HepG2 (cell line): ENCODE measurements at regions not wholly inside any gene's neighbourhood (a gene's known extent, or its start where the extent isn't known, plus 50 kb on each side); places are given as distances from the start of the nearest gene placed in this dataset.

Source experiments
- BRCA1 ChIP-seq: sonication (generic); formaldehyde crosslinking; IDR thresholded peaks from 2 replicates; pipeline ENCODE4 v1.4.0; 2020; ENCODE audit warnings: missing genetic modification reagents
- CTCF ChIP-seq: sonication (generic); formaldehyde crosslinking; IDR thresholded peaks from 2 replicates; pipeline ENCODE4 v1.5.0; 2020; ENCODE audit warnings: mild to moderate bottlenecking, missing genetic modification reagents, moderate library complexity
- DMAP1 ChIP-seq: IDR thresholded peaks from 2 replicates; pipeline ENCODE4 v1.6.1; 2016
- HNRNPLL ChIP-seq: fragments of 200-400 bp; formaldehyde crosslinking; IDR thresholded peaks from 2 replicates; pipeline ENCODE4 v1.6.1; 2017; ENCODE audit warnings: mild to moderate bottlenecking, low read depth, low read length; ENCODE audit not compliant: poor library complexity, severe bottlenecking
- KLF16 ChIP-seq, 2 experiments: sonication (generic) in 1 of 2; formaldehyde crosslinking in 1 of 2; IDR thresholded peaks; 2 replicates each; pipeline versions ENCODE4 v1.6.1 to v1.8.0; 2016 to 2023; ENCODE audit warnings: missing genetic modification reagents in 2 of 2, missing compliant biosample characterization in 1 of 2
- MLLT10 ChIP-seq: sonication (generic); formaldehyde crosslinking; IDR thresholded peaks from 2 replicates; pipeline ENCODE4 v1.4.0; 2020; ENCODE audit warnings: missing genetic modification reagents
- POLR2A ChIP-seq, 2 experiments: IDR thresholded peaks; 2 replicates each; pipeline ENCODE4 v1.6.1; 2011; ENCODE audit warnings: low read depth in 2 of 2, low read length in 2 of 2, mild to moderate bottlenecking in 1 of 2, moderate library complexity in 1 of 2; ENCODE audit not compliant: insufficient read depth in 1 of 2
- RAD51 ChIP-seq: fragments of 450-650 bp; IDR thresholded peaks from 2 replicates; pipeline ENCODE4 v1.6.1; 2016; ENCODE audit warnings: borderline replicate concordance
- TRIM22 ChIP-seq: fragments of 450-650 bp; IDR thresholded peaks from 2 replicates; pipeline ENCODE4 v1.6.1; 2017
- ZBTB44 ChIP-seq: sonication (generic); formaldehyde crosslinking; IDR thresholded peaks from 2 replicates; pipeline ENCODE4 v1.4.0; 2020; ENCODE audit warnings: missing genetic modification reagents
- ZNF275 ChIP-seq: sonication (generic); formaldehyde crosslinking; IDR thresholded peaks from 2 replicates; pipeline ENCODE4 v1.8.0; 2022; ENCODE audit warnings: missing genetic modification reagents, mild to moderate bottlenecking, inconsistent platforms, borderline replicate concordance

- no peak for TF ChIP-seq CTCF
- TF ChIP-seq KLF16 (CRISPR knock-in tag; IDR thresholded peaks at IDR 0.05), result no peak
- no peak for TF ChIP-seq BRCA1
- no peak for TF ChIP-seq RAD51
- TF ChIP-seq ZNF275 (CRISPR knock-in tag), result no peak
- TF ChIP-seq HNRNPLL, result no peak
- TF ChIP-seq MLLT10 (CRISPR knock-in tag), result no peak
- no peak for TF ChIP-seq POLR2A (IDR thresholded peaks at IDR 0.05; ENCODE audit: insufficient read depth in 1 of 2, low read depth in 2 of 2, low read length in 2 of 2)
- TF ChIP-seq TRIM22, result no peak
- TF ChIP-seq DMAP1, result no peak
- TF ChIP-seq ZBTB44 (CRISPR knock-in tag), result no peak
Observed at GRCh38 chr5:105680858-105681475, 1989.8 kb downstream of the EFNA5 start.
